HEK293T (cell line): ENCODE measurements at regions not wholly inside any gene's neighbourhood (a gene's known extent, or its start where the extent isn't known, plus 50 kb on each side); places are given as distances from the start of the nearest gene placed in this dataset.

ENCODE experiments used
- CTCF ChIA-PET: fragments of 350-600 bp; formaldehyde crosslinking; extraction: SDS; loops from one replicate; lab custom pipeline; 2021; ENCODE audit warnings: antibody characterized with exemption, inconsistent platforms; lab: Yijun Ruan, JAX
- POLR2A ChIA-PET: fragments of 350-600 bp; formaldehyde crosslinking; extraction: SDS; loops from one replicate; lab custom pipeline; 2020; ENCODE audit warnings: antibody characterized with exemption, inconsistent platforms; lab: Yijun Ruan, JAX
- DNase-seq: peaks from one replicate; pipeline ENCODE4 v3.0.0; 2012; ENCODE audit warnings: mixed read lengths; ENCODE audit errors: extremely low spot score
- ARNT ChIP-seq: fragments of 450-650 bp; IDR thresholded peaks from 2 replicates; pipeline ENCODE4 v1.6.1; 2017; ENCODE audit warnings: mild to moderate bottlenecking
- BHLHE40 ChIP-seq: fragments of 450-650 bp; IDR thresholded peaks from 2 replicates; pipeline ENCODE4 v1.6.1; 2016; ENCODE audit warnings: mild to moderate bottlenecking, moderate library complexity, borderline replicate concordance
- CTBP1 ChIP-seq: fragments of 450-650 bp; IDR thresholded peaks from 2 replicates; pipeline ENCODE4 v1.6.1; 2016; ENCODE audit warnings: borderline replicate concordance
- ELF4 ChIP-seq: fragments of 450-650 bp; IDR thresholded peaks from 2 replicates; pipeline ENCODE4 v1.6.1; 2017; ENCODE audit warnings: antibody characterized with exemption
- FOXA1 ChIP-seq: fragments of 450-650 bp; IDR thresholded peaks from 2 replicates; pipeline ENCODE4 v1.6.1; 2016; ENCODE audit warnings: mild to moderate bottlenecking
- FOXK2 ChIP-seq: fragments of 450-650 bp; IDR thresholded peaks from 2 replicates; pipeline ENCODE4 v1.6.1; 2016; ENCODE audit warnings: mild to moderate bottlenecking
- FOXM1 ChIP-seq: fragments of 450-650 bp; IDR thresholded peaks from 2 replicates; pipeline ENCODE4 v1.6.1; 2017; ENCODE audit warnings: mild to moderate bottlenecking, borderline replicate concordance
- HDGF ChIP-seq: fragments of 450-650 bp; IDR thresholded peaks from 2 replicates; pipeline ENCODE4 v1.6.1; 2017; ENCODE audit warnings: antibody characterized with exemption, borderline replicate concordance
- L3MBTL2 ChIP-seq: fragments of 450-650 bp; conservative IDR thresholded peaks from 2 replicates; pipeline ENCODE4 v1.6.1; 2016; ENCODE audit warnings: mild to moderate bottlenecking
- LEF1 ChIP-seq: fragments of 450-650 bp; IDR thresholded peaks from 2 replicates; pipeline ENCODE4 v1.6.1; 2017; ENCODE audit warnings: mild to moderate bottlenecking, borderline replicate concordance
- NFRKB ChIP-seq: fragments of 450-650 bp; IDR thresholded peaks from 2 replicates; pipeline ENCODE4 v1.6.1; 2016; ENCODE audit warnings: mild to moderate bottlenecking, moderate library complexity
- SP1 ChIP-seq: fragments of 450-650 bp; IDR thresholded peaks from 2 replicates; pipeline ENCODE4 v1.6.1; 2017
- TARDBP ChIP-seq: fragments of 450-650 bp; IDR thresholded peaks from 2 replicates; pipeline ENCODE4 v1.6.1; 2016
- ZNF384 ChIP-seq: fragments of 450-650 bp; IDR thresholded peaks from 2 replicates; pipeline ENCODE4 v1.6.1; 2016
- TF ChIP-seq, protein P1 (sequence below): fragments of 450-650 bp; IDR thresholded peaks from 2 replicates; pipeline ENCODE4 v1.6.1; 2016

DNA sequence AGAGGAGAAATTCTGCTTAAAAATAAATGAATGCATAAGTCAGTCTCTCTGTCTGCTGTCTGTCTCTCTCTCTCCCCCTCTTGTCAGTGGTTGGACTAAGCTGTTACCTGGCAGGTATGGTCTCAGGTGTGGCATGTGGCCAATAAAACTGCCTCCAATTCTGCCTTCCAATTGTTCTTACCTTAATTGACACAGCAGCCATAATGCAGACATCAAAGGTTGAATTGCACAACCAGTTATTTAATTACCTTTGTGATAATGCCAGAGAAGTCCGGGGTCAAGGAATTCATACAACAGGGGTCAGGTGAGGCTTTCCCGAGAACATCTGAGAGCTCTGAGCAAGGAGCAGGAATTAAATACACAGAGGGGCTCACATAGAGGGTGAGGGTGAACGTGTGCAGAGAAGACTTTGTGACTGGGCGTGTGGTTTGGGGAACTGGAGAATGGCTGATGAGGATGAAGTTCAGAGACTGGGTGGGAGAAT is 78.8 kb upstream of the CDYL2 start:
- TF ChIP-seq NFRKB = no peak
- TF ChIP-seq, protein P1, sequence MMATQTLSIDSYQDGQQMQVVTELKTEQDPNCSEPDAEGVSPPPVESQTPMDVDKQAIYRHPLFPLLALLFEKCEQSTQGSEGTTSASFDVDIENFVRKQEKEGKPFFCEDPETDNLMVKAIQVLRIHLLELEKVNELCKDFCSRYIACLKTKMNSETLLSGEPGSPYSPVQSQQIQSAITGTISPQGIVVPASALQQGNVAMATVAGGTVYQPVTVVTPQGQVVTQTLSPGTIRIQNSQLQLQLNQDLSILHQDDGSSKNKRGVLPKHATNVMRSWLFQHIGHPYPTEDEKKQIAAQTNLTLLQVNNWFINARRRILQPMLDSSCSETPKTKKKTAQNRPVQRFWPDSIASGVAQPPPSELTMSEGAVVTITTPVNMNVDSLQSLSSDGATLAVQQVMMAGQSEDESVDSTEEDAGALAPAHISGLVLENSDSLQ = no peak
- no peak for TF ChIP-seq TARDBP
- no peak for TF ChIP-seq LEF1
- no peak for TF ChIP-seq FOXA1
- TF ChIP-seq HDGF = no peak
- TF ChIP-seq FOXM1 = no peak
- TF ChIP-seq L3MBTL2 = no peak
- no peak for TF ChIP-seq ELF4
- no peak for TF ChIP-seq BHLHE40
- TF ChIP-seq ZNF384 = no peak
- TF ChIP-seq FOXK2 = no peak
- CTCF ChIA-PET = no interaction called here
- no peak for DNase-seq
- POLR2A ChIA-PET = no interaction called here

DNA sequence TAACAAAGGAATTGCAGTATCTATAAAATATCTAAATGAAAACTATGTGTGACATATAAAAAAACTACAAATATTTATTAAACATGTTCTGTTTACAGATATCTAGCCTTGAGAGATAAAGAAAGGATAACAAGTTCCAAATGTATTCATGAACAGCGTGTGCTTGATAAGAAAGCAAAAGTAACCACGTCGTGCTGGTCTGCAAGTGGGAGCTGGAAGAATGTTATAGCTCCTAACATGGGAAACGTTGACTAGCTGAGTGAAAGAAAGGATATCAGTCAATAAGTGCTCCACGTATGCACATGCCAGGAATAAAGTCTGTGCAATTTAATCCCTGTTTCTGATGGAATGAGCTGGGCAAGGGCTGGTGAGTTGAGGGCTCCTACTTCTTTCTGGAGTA is 71.2 kb upstream of the CDYL2 start:
- no peak for DNase-seq
- TF ChIP-seq ARNT = no peak
- no peak for TF ChIP-seq L3MBTL2
- no peak for TF ChIP-seq LEF1
- no peak for TF ChIP-seq CTBP1
- no peak for TF ChIP-seq BHLHE40
- TF ChIP-seq FOXA1 = no peak
- no peak for TF ChIP-seq HDGF
- TF ChIP-seq, protein P1 = no peak
- no peak for TF ChIP-seq SP1
- TF ChIP-seq TARDBP = no peak
- no peak for TF ChIP-seq NFRKB
- no peak for TF ChIP-seq FOXK2
- TF ChIP-seq ELF4 = no peak
- TF ChIP-seq FOXM1 = no peak
- TF ChIP-seq ZNF384 = no peak
- CTCF ChIA-PET = interaction anchor here (1.1 kb wide), 1 partner anchor 38 kb away, joined by 3 read pairs; no protein-coding TSS in a partner anchor
- POLR2A ChIA-PET = no interaction called here

DNA sequence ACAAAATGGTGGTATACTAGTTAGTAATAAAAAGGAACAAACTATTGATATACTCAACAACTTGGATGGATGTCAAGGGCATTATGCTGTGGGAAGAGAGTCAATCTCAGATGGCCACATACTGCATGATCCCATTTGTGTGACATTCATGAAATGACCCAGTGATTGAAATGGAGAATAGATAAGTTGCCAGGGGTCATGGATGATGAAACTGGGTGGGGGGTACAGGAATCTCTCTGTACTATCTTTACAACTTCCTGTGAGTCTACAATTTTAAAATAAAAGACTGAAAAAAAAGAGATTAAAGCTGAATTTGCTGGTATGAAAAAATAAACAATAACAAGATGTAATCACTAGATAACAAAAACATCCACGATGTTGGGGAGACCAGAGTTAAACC is 70.5 kb upstream of the CDYL2 start:
- TF ChIP-seq HDGF (no peak), FOXM1 (no peak), FOXA1 (no peak), CTBP1 (no peak), L3MBTL2 (no peak), SP1 (no peak), TARDBP (no peak), FOXK2 (no peak), ARNT (no peak), ZNF384 (no peak)
- TF ChIP-seq, protein P1 = no peak
- ChIA-PET CTCF (interaction anchor here (1.1 kb wide), 1 partner anchor 38 kb away, joined by 3 read pairs; no protein-coding TSS in a partner anchor), POLR2A (no interaction called here)
- DNase-seq = no peak

- ChIA-PET POLR2A (no interaction called here), CTCF (no interaction called here)
- DNase-seq = no peak
- TF ChIP-seq L3MBTL2 (no peak), BHLHE40 (no peak), FOXA1 (no peak), SP1 (no peak), ARNT (no peak), FOXK2 (no peak)
Observed at GRCh38 chr16:80862160-80862705, 57.8 kb upstream of the CDYL2 start.
